H1 (cell line): ENCODE measurements at regions not wholly inside any gene's neighbourhood (a gene's known extent, or its start where the extent isn't known, plus 50 kb on each side); places are given as distances from the start of the nearest gene placed in this dataset.

Experiments used
- CTCF ChIA-PET: fragments of 300-600 bp; sonication (Branson Sonifier 250); formaldehyde crosslinking; loops from one replicate; lab custom pipeline; 2021; ENCODE audit not compliant: partially characterized antibody; lab: Charles Lee
- POLR2A ChIA-PET: fragments of 300-600 bp; sonication (Branson Sonifier 250); formaldehyde crosslinking; loops from one replicate; lab custom pipeline; 2021; ENCODE audit warnings: inconsistent platforms; ENCODE audit not compliant: partially characterized antibody; lab: Charles Lee
- DNase-seq, 2 experiments: peaks; one replicate each; pipeline versions ENCODE4 v3.0.0 to v3.0.0-alpha.2; 2010 to 2022; ENCODE audit warnings: low spot score in 2 of 2, low read depth in 1 of 2, mixed read lengths in 1 of 2
- FAIRE-seq: peaks from 2 replicates; lab custom pipeline; 2011; peaks lifted over from hg19 to GRCh38; lab: Jason Lieb, UNC
- H2AFZ ChIP-seq: 2 replicates; pipeline ENCODE4 v1.8.1; 2012; ENCODE audit warnings: low read length, inconsistent platforms
- H2AK5ac ChIP-seq: 2 replicates; pipeline ENCODE4 v1.6.1; 2013; ENCODE audit warnings: low read depth, low read length
- H2BK120ac ChIP-seq: replicated peaks from 2 replicates; pipeline ENCODE3; 2013; ENCODE audit warnings: low read depth, low read length, inconsistent platforms
- H2BK12ac ChIP-seq: 2 replicates; pipeline ENCODE4 v1.6.1; 2013; ENCODE audit warnings: low read depth, low read length
- H2BK15ac ChIP-seq: 2 replicates; pipeline ENCODE4 v1.6.1; 2013; ENCODE audit warnings: low read length
- H2BK20ac ChIP-seq: 2 replicates; pipeline ENCODE4 v1.6.1; 2013; ENCODE audit warnings: low read length
- H2BK5ac ChIP-seq: 2 replicates; pipeline ENCODE4 v1.6.1; 2013; ENCODE audit warnings: low read depth, low read length
- H3K14ac ChIP-seq: 2 replicates; pipeline ENCODE4 v1.6.1; 2013; ENCODE audit warnings: inconsistent platforms; ENCODE audit not compliant: insufficient read length
- H3K18ac ChIP-seq: 2 replicates; pipeline ENCODE4 v1.6.1; 2013; ENCODE audit warnings: low read length; ENCODE audit errors: extremely low read depth
- H3K23ac ChIP-seq: 2 replicates; pipeline ENCODE4 v1.6.1; 2013; ENCODE audit warnings: inconsistent platforms; ENCODE audit not compliant: insufficient read length
- H3K23me2 ChIP-seq: 2 replicates; pipeline ENCODE4 v1.6.1; 2013; ENCODE audit warnings: low read depth, low read length
- H3K27ac ChIP-seq: 2 replicates; pipeline ENCODE4 v1.6.1; 2011; ENCODE audit warnings: low read depth, low read length, inconsistent platforms
- H3K27me3 ChIP-seq, 4 experiments: replicated peaks in 1 of 4; 1 replicate in 1 of 4; 2 replicates in 3 of 4; pipeline versions ENCODE4 v1.6.1 to v1.8.1; 2011 to 2013; ENCODE audit warnings: low read length in 3 of 4, mild to moderate bottlenecking in 3 of 4, inconsistent platforms in 2 of 4, mixed read lengths in 2 of 4, moderate library complexity in 1 of 4; ENCODE audit not compliant: control insufficient read depth in 3 of 4, insufficient read depth in 3 of 4; ENCODE audit errors: extremely low read depth in 1 of 4
- H3K36me3 ChIP-seq, 4 experiments: 2 replicates each; pipeline versions ENCODE4 v1.6.1 to v1.8.1; 2011 to 2013; ENCODE audit warnings: mild to moderate bottlenecking in 4 of 4, low read length in 3 of 4, moderate library complexity in 2 of 4, control low read depth in 1 of 4, inconsistent platforms in 1 of 4; ENCODE audit not compliant: insufficient read depth in 4 of 4, control insufficient read depth in 2 of 4
- H3K4ac ChIP-seq: replicated peaks from 2 replicates; pipeline ENCODE3; 2013; ENCODE audit warnings: low read length, low read depth, mixed read lengths, inconsistent platforms; ENCODE audit not compliant: insufficient read length
- H3K4me1 ChIP-seq, 4 experiments: replicated peaks in 1 of 4; 1 replicate in 1 of 4; 2 replicates in 3 of 4; pipeline versions ENCODE4 v1.6.1 to v1.8.1; 2011 to 2013; ENCODE audit warnings: low read length in 3 of 4, inconsistent platforms in 2 of 4, mixed read lengths in 1 of 4; ENCODE audit not compliant: insufficient read depth in 4 of 4, control insufficient read depth in 3 of 4
- H3K4me2 ChIP-seq, 2 experiments: 2 replicates each; pipeline versions ENCODE4 v1.6.1 to v1.8.1; 2011 to 2013; ENCODE audit warnings: low read depth in 2 of 2, low read length in 2 of 2, control low read depth in 1 of 2, inconsistent platforms in 1 of 2, mild to moderate bottlenecking in 1 of 2; ENCODE audit not compliant: insufficient read depth in 1 of 2
- H3K4me3 ChIP-seq, 4 experiments: fragments of 200-600, 300-600 bp in 1 of 4; sonication (generic), shearing (Covaris generic), sonication (Bioruptor Twin) in 1 of 4; 2 replicates each; pipeline versions ENCODE4 v1.5.1 to v1.8.1; 2011 to 2016; ENCODE audit warnings: low read length in 4 of 4, low read depth in 3 of 4, control low read depth in 2 of 4, inconsistent platforms in 2 of 4, mild to moderate bottlenecking in 2 of 4, mixed read lengths in 1 of 4, moderate library complexity in 1 of 4; ENCODE audit not compliant: insufficient read depth in 2 of 4; ENCODE audit errors: extremely low read depth in 1 of 4
- H3K56ac ChIP-seq: replicated peaks from 2 replicates; pipeline ENCODE3; 2013; ENCODE audit warnings: low read depth, mild to moderate bottlenecking, mixed read lengths, low read length, inconsistent platforms; ENCODE audit not compliant: insufficient read length
- H3K79me1 ChIP-seq: 2 replicates; pipeline ENCODE4 v1.6.1; 2013; ENCODE audit warnings: low read depth, low read length, control low read depth
- H3K79me2 ChIP-seq, 2 experiments: 2 replicates each; pipeline versions ENCODE4 v1.6.1 to v1.8.1; 2012 to 2013; ENCODE audit warnings: low read length in 2 of 2, mild to moderate bottlenecking in 2 of 2, inconsistent platforms in 1 of 2; ENCODE audit not compliant: insufficient read depth in 2 of 2, control insufficient read depth in 1 of 2
- H3K9ac ChIP-seq, 4 experiments: replicated peaks in 1 of 4; 1 replicate in 1 of 4; 2 replicates in 3 of 4; pipeline versions ENCODE4 v1.6.1 to v1.8.1; 2011 to 2013; ENCODE audit warnings: low read depth in 3 of 4, low read length in 3 of 4, control low read depth in 2 of 4, mild to moderate bottlenecking in 2 of 4, moderate library complexity in 2 of 4, inconsistent platforms in 1 of 4; ENCODE audit errors: extremely low read depth in 1 of 4
- H3K9me3 ChIP-seq, 2 experiments: 2 replicates each; pipeline versions ENCODE4 v1.6.1 to v1.8.1; 2012 to 2013; ENCODE audit warnings: mild to moderate bottlenecking in 2 of 2, moderate library complexity in 2 of 2, control low read depth in 1 of 2, inconsistent platforms in 1 of 2, low read depth in 1 of 2, low read length in 1 of 2, mixed read lengths in 1 of 2; ENCODE audit not compliant: insufficient read depth in 2 of 2
- H4K20me1 ChIP-seq, 2 experiments: replicated peaks in 1 of 2; 2 replicates each; pipeline versions ENCODE3 to v1.8.1; 2011 to 2013; ENCODE audit warnings: inconsistent platforms in 2 of 2, low read length in 2 of 2, mild to moderate bottlenecking in 1 of 2; ENCODE audit not compliant: insufficient read depth in 2 of 2, control insufficient read depth in 1 of 2
- H4K5ac ChIP-seq: 2 replicates; pipeline ENCODE4 v1.6.1; 2013; ENCODE audit warnings: low read length, low read depth, mixed read lengths, inconsistent platforms; ENCODE audit not compliant: insufficient read length
- H4K8ac ChIP-seq: 2 replicates; pipeline ENCODE4 v1.8.0; 2013; ENCODE audit warnings: mild to moderate bottlenecking, moderate library complexity, low read length, inconsistent platforms; ENCODE audit not compliant: insufficient read depth; ENCODE audit errors: extremely low read depth
- H4K91ac ChIP-seq: replicated peaks from 2 replicates; pipeline ENCODE3; 2013; ENCODE audit warnings: low read length, mixed read lengths, inconsistent platforms; ENCODE audit not compliant: insufficient read length
- HDAC2 ChIP-seq, 2 experiments: fragments of 300-600 bp in 1 of 2; sonication (generic) in 1 of 2; IDR thresholded peaks; 2 replicates each; pipeline ENCODE4 v1.6.1; 2011 to 2012; ENCODE audit warnings: low read depth in 2 of 2, low read length in 2 of 2, mild to moderate bottlenecking in 2 of 2, moderate library complexity in 2 of 2, borderline replicate concordance in 1 of 2, inconsistent platforms in 1 of 2
- RXRA ChIP-seq: IDR thresholded peaks from 2 replicates; pipeline ENCODE4 v1.6.1; 2011; ENCODE audit warnings: low read depth, mild to moderate bottlenecking, low read length, moderate library complexity; ENCODE audit not compliant: insufficient read depth
- TEAD4 ChIP-seq: IDR thresholded peaks from 2 replicates; pipeline ENCODE4 v1.6.1; 2012; ENCODE audit warnings: low read depth, low read length, inconsistent platforms, mixed read lengths
- WGBS, 2 experiments: shearing (Covaris generic) in 1 of 2; methylation state at CpG; one replicate each; pipeline versions ENCODE4 v1.1.6 to v1.1.7; 2013 to 2015; ENCODE audit warnings: low lambda C conversion rate in 2 of 2, mixed read lengths in 2 of 2, inconsistent platforms in 1 of 2, low coverage in 1 of 2, missing lambda C conversion rate in 1 of 2; ENCODE audit not compliant: insufficient replicate concordance in 2 of 2, insufficient coverage in 1 of 2, insufficient read length in 1 of 2; ENCODE audit errors: extremely low coverage in 1 of 2, missing lambda C conversion rate in 1 of 2; 5-methylcytosine and 5-hydroxymethylcytosine counted together
- TF ChIP-seq, protein P1 (sequence below): IDR thresholded peaks from 2 replicates; pipeline ENCODE4 v1.6.1; 2011; ENCODE audit warnings: low read depth, mild to moderate bottlenecking, low read length; ENCODE audit not compliant: insufficient read depth

- H3K27ac ChIP-seq: no peak overlapping the region
- 88% methylated on average over 1 of the region's 1 CpG; no CpG with 5 or more reads in 1 of the 2 experiments for WGBS, 2 experiments
- H3K27me3 ChIP-seq: no peaks in the 10 kb centered on the region
- no peaks in the 10 kb centered on the region for H3K36me3 ChIP-seq
- H3K4me3 ChIP-seq: no peak overlapping the region
- no peaks in the 10 kb centered on the region for H3K4me1 ChIP-seq
- no peak overlapping the region for H3K56ac ChIP-seq
- H3K79me1 ChIP-seq: no peaks in the 10 kb centered on the region
- no peak overlapping the region for H2AFZ ChIP-seq
- no peak overlapping the region for H3K4ac ChIP-seq
- H4K5ac ChIP-seq: no peak overlapping the region
- no peak overlapping the region for H3K18ac ChIP-seq
- H2BK120ac ChIP-seq: no peak overlapping the region
- H3K9me3 ChIP-seq: no peaks in the 10 kb centered on the region
- H3K14ac ChIP-seq: no peak overlapping the region
- no peak overlapping the region for H2BK15ac ChIP-seq
- no peak overlapping the region for H2BK20ac ChIP-seq
- FAIRE-seq (no peak), DNase-seq (no peak)
- ChIA-PET POLR2A (interaction anchor here (1.4 kb wide), 1 partner anchor 9 kb away, joined by 3 read pairs; no protein-coding TSS in a partner anchor), CTCF (interaction anchor here (0.6 to 0.7 kb wide), 2 partner anchors 728 to 1037 kb away, joined by 3 read pairs; no protein-coding TSS in a partner anchor)
- H4K8ac ChIP-seq: no peak overlapping the region
- no peak overlapping the region for H2BK5ac ChIP-seq
- no peak overlapping the region for H3K9ac ChIP-seq
- no peak overlapping the region for H3K23ac ChIP-seq
- no peak overlapping the region for H3K4me2 ChIP-seq
- H4K20me1 ChIP-seq: no peaks in the 10 kb centered on the region
- no peaks in the 10 kb centered on the region for H3K23me2 ChIP-seq
- no peak overlapping the region for H2AK5ac ChIP-seq
- no peak overlapping the region for H2BK12ac ChIP-seq
- H3K79me2 ChIP-seq: no peaks in the 10 kb centered on the region
- no peak overlapping the region for H4K91ac ChIP-seq
- TF ChIP-seq HDAC2 (IDR thresholded peaks at IDR 0.05; ENCODE audit: borderline replicate concordance in 1 of 2, low read depth in 2 of 2, low read length in 2 of 2): no peak
- no peak for TF ChIP-seq TEAD4
- TF ChIP-seq, protein P1, sequence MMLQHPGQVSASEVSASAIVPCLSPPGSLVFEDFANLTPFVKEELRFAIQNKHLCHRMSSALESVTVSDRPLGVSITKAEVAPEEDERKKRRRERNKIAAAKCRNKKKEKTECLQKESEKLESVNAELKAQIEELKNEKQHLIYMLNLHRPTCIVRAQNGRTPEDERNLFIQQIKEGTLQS: no peak
- TF ChIP-seq RXRA: no peak
Observed at GRCh38 chr4:128481752-128482480, 194.3 kb upstream of the PGRMC2 start.
